ENCODE measurements at regions not wholly inside any gene's neighbourhood (a gene's known extent, or its start where the extent isn't known, plus 50 kb on each side); places are given as distances from the start of the nearest gene placed in this dataset.

GRCh38 chr14:43692706-43693105 lies 814.4 kb downstream of the FSCB start:
- no peak for TF ChIP-seq CTCF (IDR thresholded peaks at IDR 0.05; ENCODE audit: low read depth, low read length)
- no peak for TF ChIP-seq POLR2A (IDR thresholded peaks at IDR 0.05; ENCODE audit: extremely low read depth, insufficient read length)
- TF ChIP-seq MYC (IDR thresholded peaks at IDR 0.05; ENCODE audit: low read depth, low read length) = no peak

Data from NB4 (cell line).